ENCODE measurements at regions not wholly inside any gene's neighbourhood (a gene's known extent, or its start where the extent isn't known, plus 50 kb on each side); places are given as distances from the start of the nearest gene placed in this dataset.

- TF ChIP-seq ATF2 (IDR thresholded peaks at IDR 0.05; ENCODE audit: low read length), result no peak
- TF ChIP-seq SP1 (IDR thresholded peaks at IDR 0.05; ENCODE audit: low read depth, low read length), result no peak
Observed at GRCh38 chr20:12573442-12573841, 435.3 kb upstream of the SPTLC3 start (continued).

Data from H1 (cell line).